ENCODE measurements at regions not wholly inside any gene's neighbourhood (a gene's known extent, or its start where the extent isn't known, plus 50 kb on each side); places are given as distances from the start of the nearest gene placed in this dataset.

GRCh38 chr10:44087403-44087802 is 297.5 kb downstream of the CXCL12 start (continued):
- TF ChIP-seq CTCF (IDR thresholded peaks at IDR 0.05), result no peak
- TF ChIP-seq POLR2AphosphoS5 (IDR thresholded peaks at IDR 0.05; ENCODE audit: low read depth, low read length), result no peak
- no peak for TF ChIP-seq REST (IDR thresholded peaks at IDR 0.05; ENCODE audit: low read depth, low read length)
- TF ChIP-seq EP300 (IDR thresholded peaks at IDR 0.05; ENCODE audit: borderline replicate concordance in 1 of 2, low read depth in 1 of 2, low read length in 1 of 2), result no peak

GRCh38 chr10:44083719-44084400 is 301.0 kb downstream of the CXCL12 start:
- peaks cover 4% of the 10 kb centered on the region; the same call in 1 of the 2 replicates for H3K9me3 ChIP-seq
- no peak overlapping the region for H3K27ac ChIP-seq (ENCODE audit: low read depth in 2 of 2, low read length in 1 of 2)
- H3K79me2 ChIP-seq (ENCODE audit: insufficient read depth), result no peaks in the 10 kb centered on the region
- H3K27me3 ChIP-seq (ENCODE audit: insufficient read depth), result no peaks in the 10 kb centered on the region
- H2AFZ ChIP-seq (ENCODE audit: low read depth), result no peak overlapping the region
- no peak overlapping the region for H3K4me3 ChIP-seq (ENCODE audit: low read depth in 2 of 2, low read length in 1 of 2)
- H3F3A ChIP-seq (replicated peaks; ENCODE audit: insufficient read depth), result no peaks in the 10 kb centered on the region
- H3K4me1 ChIP-seq (ENCODE audit: control insufficient read depth in 1 of 2, insufficient read depth in 2 of 2, low read depth in 1 of 2, low read length in 1 of 2), result peaks cover 0 to 4% of the 10 kb centered on the region in 2 experiments; a peak in 2 of 4 replicates
- ChIA-PET POLR2A (no interaction called here), CTCF (no interaction called here)
- no peak overlapping the region for H3K9ac ChIP-seq
- no peak for DNase-seq
- H3K36me3 ChIP-seq (replicated peaks in 1 of 2; ENCODE audit: control insufficient read depth in 1 of 2, insufficient read depth in 2 of 2, low read length in 1 of 2), result no peaks in the 10 kb centered on the region
- 38% methylated on average over 3 of the region's 3 CpGs for WGBS (ENCODE audit: low lambda C conversion rate)
- H3K9me2 ChIP-seq, result no peaks in the 10 kb centered on the region
- no peak overlapping the region for H3K4me2 ChIP-seq
- no peaks in the 10 kb centered on the region for H4K20me1 ChIP-seq (ENCODE audit: insufficient read depth)
- TF ChIP-seq FOXM1 (IDR thresholded peaks at IDR 0.05; ENCODE audit: low read depth), result no peak
- no peak for TF ChIP-seq JUND (IDR thresholded peaks at IDR 0.05)
- TF ChIP-seq SIN3A (IDR thresholded peaks at IDR 0.05; ENCODE audit: borderline replicate concordance, low read depth, low read length), result no peak
- no peak for TF ChIP-seq MAX (IDR thresholded peaks at IDR 0.05; ENCODE audit: low read depth)
- no peak for TF ChIP-seq POLR2AphosphoS5 (IDR thresholded peaks at IDR 0.05; ENCODE audit: low read depth, low read length)
- TF ChIP-seq USF1 (IDR thresholded peaks at IDR 0.05; ENCODE audit: borderline replicate concordance, low read depth), result no peak
- TF ChIP-seq ZBTB33 (IDR thresholded peaks at IDR 0.05; ENCODE audit: borderline replicate concordance, low read depth), result no peak
- no peak for TF ChIP-seq CHD2 (IDR thresholded peaks at IDR 0.05; ENCODE audit: low read length, partially characterized antibody)
- TF ChIP-seq USF2 (IDR thresholded peaks at IDR 0.05; ENCODE audit: borderline replicate concordance, low read depth, low read length), result no peak
- TF ChIP-seq REST (IDR thresholded peaks at IDR 0.05; ENCODE audit: low read depth, low read length), result no peak
- TF ChIP-seq IRF3 (IDR thresholded peaks at IDR 0.05; ENCODE audit: low read depth, low read length), result no peak
- no peak for TF ChIP-seq RFX5 (IDR thresholded peaks at IDR 0.05; ENCODE audit: low read length)
